Prostate gland (tissue), 2 donors: ENCODE measurements at regions not wholly inside any gene's neighbourhood (a gene's known extent, or its start where the extent isn't known, plus 50 kb on each side); places are given as distances from the start of the nearest gene placed in this dataset.

ENCODE experiments used
- DNase-seq: peaks from one replicate; pipeline ENCODE4 v3.0.0-alpha.2; 2019; ENCODE audit warnings: low spot score
- H3K27ac ChIP-seq, 2 donors: fragments of 200-600 bp; sonication (generic); 2 replicates each; pipeline ENCODE4 v1.5.1; 2017 to 2019
- H3K27me3 ChIP-seq: fragments of 200-600 bp; sonication (generic); replicated peaks from 2 replicates; pipeline ENCODE4 v1.5.1; 2019; ENCODE audit not compliant: insufficient read depth
- H3K36me3 ChIP-seq, 2 donors: fragments of 200-600 bp; sonication (generic); 1 replicate in 1 of 2; 2 replicates in 1 of 2; pipeline versions ENCODE4 v1.5.1 to v1.8.1; 2017 to 2019
- H3K4me1 ChIP-seq: fragments of 200-600 bp; sonication (generic); replicated peaks from 2 replicates; pipeline ENCODE4 v1.5.1; 2019
- H3K4me3 ChIP-seq, 2 donors: fragments of 200-600 bp; sonication (generic); 2 replicates each; pipeline ENCODE4 v1.5.1; 2017 to 2019
- H3K9me3 ChIP-seq: fragments of 200-600 bp; sonication (generic); 2 replicates; pipeline ENCODE4 v1.5.1; 2017
- CTCF ChIP-seq, 4 experiments: fragments of 200-600 bp in 2 of 4; fragments of 450-650 bp in 2 of 4; sonication (generic) in 2 of 4; IDR thresholded peaks; 1 replicate in 3 of 4; 2 replicates in 1 of 4; pipeline ENCODE4 v1.5.1; 2016 to 2019; ENCODE audit warnings: antibody characterized with exemption in 4 of 4, mild to moderate bottlenecking in 2 of 4, moderate library complexity in 2 of 4
- POLR2A ChIP-seq: fragments of 450-650 bp; IDR thresholded peaks from one replicate; pipeline ENCODE4 v1.6.1; 2016; ENCODE audit warnings: antibody characterized with exemption, mild to moderate bottlenecking
- POLR2AphosphoS5 ChIP-seq: sonication (generic); formaldehyde crosslinking; IDR thresholded peaks from one replicate; pipeline ENCODE4 v1.6.1; 2017; ENCODE audit warnings: antibody characterized with exemption
- WGBS: methylation state at CpG from one replicate; pipeline ENCODE4 v1.1.5; 2018; 5-methylcytosine and 5-hydroxymethylcytosine counted together
- intact Hi-C: fragments of 100-400 bp; cut with DNase I; formaldehyde crosslinking; loops from one replicate; pipeline ENCODE4 v1.14.2; 2022

- 90% methylated on average over 4 of the region's 4 CpGs for WGBS
- no peaks in the 10 kb centered on the region for H3K9me3 ChIP-seq
- no peak overlapping the region for H3K27ac ChIP-seq
- DNase-seq, result no peak
- intact Hi-C loops, result no loop called here
- no peaks in the 10 kb centered on the region for H3K36me3 ChIP-seq
- H3K4me1 ChIP-seq, result no peaks in the 10 kb centered on the region
- H3K27me3 ChIP-seq, result no peaks in the 10 kb centered on the region
- H3K4me3 ChIP-seq, result no peak overlapping the region
- TF ChIP-seq POLR2AphosphoS5, result no peak
- TF ChIP-seq CTCF (IDR thresholded peaks at IDR 0.05), result no peak
- TF ChIP-seq POLR2A, result no peak
Measured at GRCh38 chr12:74283646-74284045, 254.0 kb upstream of the ATXN7L3B start.

DNA sequence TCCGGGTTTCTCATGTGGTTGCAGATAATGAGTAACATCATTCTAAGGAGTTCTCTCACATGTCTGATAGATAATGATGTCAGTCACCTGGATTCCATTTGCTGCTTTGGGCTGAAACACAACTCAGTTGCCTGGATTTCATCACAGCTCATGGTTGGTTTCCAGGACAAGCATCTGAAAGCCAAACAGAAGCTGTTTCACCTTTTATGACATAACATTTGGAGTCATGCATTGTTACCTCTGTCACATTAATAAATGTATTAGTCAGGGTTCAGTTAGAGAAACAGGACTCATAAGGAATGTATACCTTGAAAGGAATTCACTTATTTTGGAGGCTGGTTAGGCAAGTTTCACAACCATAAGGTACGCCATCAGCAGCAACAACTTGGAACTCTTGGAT is 251.9 kb upstream of the ATXN7L3B start:
- 61% methylated on average over 2 of the region's 2 CpGs for WGBS
- Histone ChIP-seq H3K27ac (no peak overlapping the region), H3K36me3 (no peaks in the 10 kb centered on the region), H3K4me3 (no peak overlapping the region), H3K4me1 (no peaks in the 10 kb centered on the region), H3K27me3 (no peaks in the 10 kb centered on the region), H3K9me3 (no peaks in the 10 kb centered on the region)
- no peak for TF ChIP-seq POLR2A
- no peak for TF ChIP-seq CTCF (IDR thresholded peaks at IDR 0.05)
- TF ChIP-seq POLR2AphosphoS5, result no peak
- no peak for DNase-seq
- intact Hi-C loops, result no loop called here

- no peaks in the 10 kb centered on the region for H3K9me3 ChIP-seq
- intact Hi-C loops, result no loop called here
- H3K36me3 ChIP-seq, result no peaks in the 10 kb centered on the region
- 38% methylated on average over 1 of the region's 1 CpG for WGBS
- H3K4me3 ChIP-seq, result no peak overlapping the region
- no peaks in the 10 kb centered on the region for H3K27me3 ChIP-seq
- H3K27ac ChIP-seq, result no peak overlapping the region
- H3K4me1 ChIP-seq, result no peaks in the 10 kb centered on the region
- no peak for DNase-seq
- TF ChIP-seq POLR2A (no peak), CTCF (IDR thresholded peaks at IDR 0.05) (no peak), POLR2AphosphoS5 (no peak)
Measured at GRCh38 chr12:74286254-74286653, 251.4 kb upstream of the ATXN7L3B start.

GRCh38 chr12:74292351-74293194 is 245.1 kb upstream of the ATXN7L3B start:
- H3K27ac ChIP-seq, result no peak overlapping the region
- intact Hi-C loops, result no loop called here
- TF ChIP-seq POLR2A (no peak), CTCF (IDR thresholded peaks at IDR 0.05) (no peak), POLR2AphosphoS5 (no peak)
- no peaks in the 10 kb centered on the region for H3K4me1 ChIP-seq
- H3K4me3 ChIP-seq, result no peak overlapping the region
- H3K36me3 ChIP-seq, result no peaks in the 10 kb centered on the region
- H3K9me3 ChIP-seq, result no peaks in the 10 kb centered on the region
- no peak for DNase-seq
- H3K27me3 ChIP-seq, result no peaks in the 10 kb centered on the region
- 91% methylated on average over 29 of the region's 30 CpGs for WGBS

DNA sequence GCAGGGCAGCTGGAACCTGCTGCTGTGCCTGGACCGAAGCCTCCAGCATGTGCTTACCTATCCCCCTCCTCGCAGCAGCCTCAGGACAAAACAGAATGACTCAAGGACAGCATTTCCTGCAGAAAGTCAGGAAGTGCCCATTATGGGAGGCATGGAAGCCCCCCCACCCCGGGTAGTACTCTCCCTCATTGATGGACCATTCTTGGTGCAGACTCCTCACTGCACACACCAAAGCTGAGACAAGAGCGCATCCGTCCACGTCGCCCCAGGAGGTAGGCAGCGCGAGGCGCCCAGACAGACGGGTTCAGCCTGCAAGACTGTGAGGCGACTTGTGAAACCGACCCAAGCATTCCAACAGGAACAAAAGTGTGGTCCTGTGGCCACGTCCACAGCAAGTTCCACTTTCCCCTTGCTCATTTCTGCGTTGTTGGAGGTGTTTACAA is 243.9 kb upstream of the ATXN7L3B start:
- intact Hi-C loops, result no loop called here
- no peaks in the 10 kb centered on the region for H3K4me1 ChIP-seq
- WGBS, result 88% methylated on average over 15 of the region's 15 CpGs
- no peaks in the 10 kb centered on the region for H3K27me3 ChIP-seq
- DNase-seq, result no peak
- no peak overlapping the region for H3K4me3 ChIP-seq
- no peaks in the 10 kb centered on the region for H3K9me3 ChIP-seq
- TF ChIP-seq POLR2AphosphoS5 (no peak), POLR2A (no peak), CTCF (IDR thresholded peaks at IDR 0.05) (no peak)
- H3K27ac ChIP-seq, result no peak overlapping the region
- H3K36me3 ChIP-seq, result no peaks in the 10 kb centered on the region
